ENCODE measurements at regions not wholly inside any gene's neighbourhood (a gene's known extent, or its start where the extent isn't known, plus 50 kb on each side); places are given as distances from the start of the nearest gene placed in this dataset.

DNA sequence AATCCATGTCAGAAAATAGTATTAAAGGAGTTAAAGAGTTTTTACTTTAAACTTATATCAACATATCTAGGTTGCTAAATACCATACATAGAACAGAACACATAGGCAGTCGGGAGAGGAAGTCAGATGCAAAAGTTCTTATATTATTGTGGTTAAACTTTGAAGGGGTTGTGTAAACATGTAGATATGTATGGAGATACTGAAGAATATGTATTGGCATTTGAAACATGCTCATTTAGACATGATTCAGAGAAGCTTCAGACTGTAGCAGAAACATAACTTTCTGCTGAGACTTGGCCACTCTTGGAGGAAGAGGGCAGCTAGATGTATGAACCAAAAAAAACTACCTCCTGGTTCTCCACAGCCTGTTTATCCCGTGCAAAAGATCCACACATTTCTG is 103.5 kb upstream of the FERD3L start:
- ATAC-seq, result no peak
- no peak for DNase-seq (ENCODE audit: low spot score)
- ChIA-PET POLR2A (no interaction called here), CTCF (no interaction called here)
- H3K4me3 Mint-ChIP-seq, result no peak overlapping the region
- peaks cover 7% of the 10 kb centered on the region; the same call in 1 of the 2 replicates for H3K9me3 Mint-ChIP-seq
- H3K27ac Mint-ChIP-seq, result peak overlapping the region; percentile 36; the same call in 1 of the 2 replicates
- no peaks in the 10 kb centered on the region for H3K4me1 Mint-ChIP-seq
- H3K27me3 Mint-ChIP-seq (ENCODE audit: low read depth), result no peaks in the 10 kb centered on the region
- no peak for TF ChIP-seq JAZF1 (CRISPR knock-in tag; IDR thresholded peaks at IDR 0.05)
- no peak for TF ChIP-seq GABPB1 (CRISPR knock-in tag; IDR thresholded peaks at IDR 0.05)
- TF ChIP-seq NFE2L1 (CRISPR knock-in tag; IDR thresholded peaks at IDR 0.05), result no peak
- TF ChIP-seq TCF7 (CRISPR knock-in tag; IDR thresholded peaks at IDR 0.05; ENCODE audit: low read depth), result no peak
- TF ChIP-seq, protein P1, sequence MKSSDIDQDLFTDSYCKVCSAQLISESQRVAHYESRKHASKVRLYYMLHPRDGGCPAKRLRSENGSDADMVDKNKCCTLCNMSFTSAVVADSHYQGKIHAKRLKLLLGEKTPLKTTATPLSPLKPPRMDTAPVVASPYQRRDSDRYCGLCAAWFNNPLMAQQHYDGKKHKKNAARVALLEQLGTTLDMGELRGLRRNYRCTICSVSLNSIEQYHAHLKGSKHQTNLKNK (CRISPR knock-in tag; IDR thresholded peaks at IDR 0.05), result no peak
- TF ChIP-seq AR (CRISPR knock-in tag; IDR thresholded peaks at IDR 0.05), result no peak
- H3K36me3 Mint-ChIP-seq, result no peaks in the 10 kb centered on the region

- CTCF ChIA-PET, result interaction anchor here (0.7 kb wide), 1 partner anchor 126 kb away, joined by 3 read pairs; no protein-coding TSS in a partner anchor
- Mint-ChIP-seq H3K4me1 (no peaks in the 10 kb centered on the region), H3K27ac (no peak overlapping the region), H3K36me3 (no peaks in the 10 kb centered on the region), H3K9me3 (peaks cover 13% of the 10 kb centered on the region), H3K27me3 (ENCODE audit: low read depth) (no peaks in the 10 kb centered on the region), H3K4me3 (no peak overlapping the region)
- ATAC-seq, result no peak
- TF ChIP-seq ATF6 (CRISPR knock-in tag; IDR thresholded peaks at IDR 0.05) (no peak), ZNF232 (CRISPR knock-in tag; IDR thresholded peaks at IDR 0.05) (no peak)
- TF ChIP-seq, protein P2, sequence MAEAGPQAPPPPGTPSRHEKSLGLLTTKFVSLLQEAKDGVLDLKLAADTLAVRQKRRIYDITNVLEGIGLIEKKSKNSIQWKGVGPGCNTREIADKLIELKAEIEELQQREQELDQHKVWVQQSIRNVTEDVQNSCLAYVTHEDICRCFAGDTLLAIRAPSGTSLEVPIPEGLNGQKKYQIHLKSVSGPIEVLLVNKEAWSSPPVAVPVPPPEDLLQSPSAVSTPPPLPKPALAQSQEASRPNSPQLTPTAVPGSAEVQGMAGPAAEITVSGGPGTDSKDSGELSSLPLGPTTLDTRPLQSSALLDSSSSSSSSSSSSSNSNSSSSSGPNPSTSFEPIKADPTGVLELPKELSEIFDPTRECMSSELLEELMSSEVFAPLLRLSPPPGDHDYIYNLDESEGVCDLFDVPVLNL (CRISPR knock-in tag; IDR thresholded peaks at IDR 0.05; ENCODE audit: borderline replicate concordance, low read depth), result no peak
- DNase-seq (ENCODE audit: low spot score), result no peak
- POLR2A ChIA-PET, result no interaction called here
Observed at GRCh38 chr7:19248115-19248514, 102.9 kb upstream of the FERD3L start.

DNA sequence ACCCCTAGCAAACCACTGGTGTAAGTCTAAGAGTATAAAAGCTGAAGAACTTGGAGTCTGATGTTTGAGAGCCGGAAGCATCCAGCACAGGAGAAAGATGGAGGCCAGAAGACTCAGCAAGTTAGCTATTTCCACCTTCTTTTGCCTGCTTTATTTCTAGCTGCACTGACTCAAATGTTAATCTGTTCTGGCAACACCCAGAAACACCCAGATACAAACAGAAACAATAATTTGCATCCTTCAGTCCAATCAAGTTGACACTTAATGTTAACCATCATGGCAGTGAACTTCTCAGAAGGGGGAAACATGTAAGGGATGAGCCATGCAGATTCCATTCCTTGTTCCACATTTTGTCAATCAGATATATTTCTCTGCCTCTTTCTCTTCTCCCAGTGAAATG is 101.8 kb upstream of the FERD3L start:
- Mint-ChIP-seq H3K4me3 (no peak overlapping the region), H3K27me3 (ENCODE audit: low read depth) (no peaks in the 10 kb centered on the region), H3K36me3 (no peaks in the 10 kb centered on the region), H3K4me1 (no peaks in the 10 kb centered on the region), H3K27ac (no peak overlapping the region), H3K9me3 (peaks cover 18% of the 10 kb centered on the region)
- CTCF ChIA-PET, result no interaction called here
- POLR2A ChIA-PET, result no interaction called here
- DNase-seq (ENCODE audit: low spot score), result no peak
- no peak for ATAC-seq
- TF ChIP-seq HMGA2 (CRISPR knock-in tag; IDR thresholded peaks at IDR 0.05) (no peak), NR1H2 (CRISPR knock-in tag; IDR thresholded peaks at IDR 0.05) (no peak), ZNF121 (CRISPR knock-in tag; IDR thresholded peaks at IDR 0.05) (no peak), ZNF396 (CRISPR knock-in tag; IDR thresholded peaks at IDR 0.05; ENCODE audit: borderline replicate concordance) (no peak), ESRRA (CRISPR knock-in tag; IDR thresholded peaks at IDR 0.05; ENCODE audit: borderline replicate concordance) (no peak), CREB1 (CRISPR knock-in tag; IDR thresholded peaks at IDR 0.05) (no peak), ZNF532 (CRISPR knock-in tag; IDR thresholded peaks at IDR 0.05; ENCODE audit: borderline replicate concordance) (no peak)
- TF ChIP-seq, protein P3, sequence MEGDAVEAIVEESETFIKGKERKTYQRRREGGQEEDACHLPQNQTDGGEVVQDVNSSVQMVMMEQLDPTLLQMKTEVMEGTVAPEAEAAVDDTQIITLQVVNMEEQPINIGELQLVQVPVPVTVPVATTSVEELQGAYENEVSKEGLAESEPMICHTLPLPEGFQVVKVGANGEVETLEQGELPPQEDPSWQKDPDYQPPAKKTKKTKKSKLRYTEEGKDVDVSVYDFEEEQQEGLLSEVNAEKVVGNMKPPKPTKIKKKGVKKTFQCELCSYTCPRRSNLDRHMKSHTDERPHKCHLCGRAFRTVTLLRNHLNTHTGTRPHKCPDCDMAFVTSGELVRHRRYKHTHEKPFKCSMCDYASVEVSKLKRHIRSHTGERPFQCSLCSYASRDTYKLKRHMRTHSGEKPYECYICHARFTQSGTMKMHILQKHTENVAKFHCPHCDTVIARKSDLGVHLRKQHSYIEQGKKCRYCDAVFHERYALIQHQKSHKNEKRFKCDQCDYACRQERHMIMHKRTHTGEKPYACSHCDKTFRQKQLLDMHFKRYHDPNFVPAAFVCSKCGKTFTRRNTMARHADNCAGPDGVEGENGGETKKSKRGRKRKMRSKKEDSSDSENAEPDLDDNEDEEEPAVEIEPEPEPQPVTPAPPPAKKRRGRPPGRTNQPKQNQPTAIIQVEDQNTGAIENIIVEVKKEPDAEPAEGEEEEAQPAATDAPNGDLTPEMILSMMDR (IDR thresholded peaks at IDR 0.05), result no peak
- TF ChIP-seq, protein P4, sequence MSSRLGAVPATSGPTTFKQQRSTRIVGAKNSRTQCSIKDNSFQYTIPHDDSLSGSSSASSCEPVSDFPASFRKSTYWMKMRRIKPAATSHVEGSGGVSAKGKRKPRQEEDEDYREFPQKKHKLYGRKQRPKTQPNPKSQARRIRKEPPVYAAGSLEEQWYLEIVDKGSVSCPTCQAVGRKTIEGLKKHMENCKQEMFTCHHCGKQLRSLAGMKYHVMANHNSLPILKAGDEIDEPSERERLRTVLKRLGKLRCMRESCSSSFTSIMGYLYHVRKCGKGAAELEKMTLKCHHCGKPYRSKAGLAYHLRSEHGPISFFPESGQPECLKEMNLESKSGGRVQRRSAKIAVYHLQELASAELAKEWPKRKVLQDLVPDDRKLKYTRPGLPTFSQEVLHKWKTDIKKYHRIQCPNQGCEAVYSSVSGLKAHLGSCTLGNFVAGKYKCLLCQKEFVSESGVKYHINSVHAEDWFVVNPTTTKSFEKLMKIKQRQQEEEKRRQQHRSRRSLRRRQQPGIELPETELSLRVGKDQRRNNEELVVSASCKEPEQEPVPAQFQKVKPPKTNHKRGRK (CRISPR knock-in tag; IDR thresholded peaks at IDR 0.05; ENCODE audit: borderline replicate concordance), result no peak
- TF ChIP-seq, protein P1 (CRISPR knock-in tag; IDR thresholded peaks at IDR 0.05), result no peak
